ENCODE measurements at regions not wholly inside any gene's neighbourhood (a gene's known extent, or its start where the extent isn't known, plus 50 kb on each side); places are given as distances from the start of the nearest gene placed in this dataset.

DNA sequence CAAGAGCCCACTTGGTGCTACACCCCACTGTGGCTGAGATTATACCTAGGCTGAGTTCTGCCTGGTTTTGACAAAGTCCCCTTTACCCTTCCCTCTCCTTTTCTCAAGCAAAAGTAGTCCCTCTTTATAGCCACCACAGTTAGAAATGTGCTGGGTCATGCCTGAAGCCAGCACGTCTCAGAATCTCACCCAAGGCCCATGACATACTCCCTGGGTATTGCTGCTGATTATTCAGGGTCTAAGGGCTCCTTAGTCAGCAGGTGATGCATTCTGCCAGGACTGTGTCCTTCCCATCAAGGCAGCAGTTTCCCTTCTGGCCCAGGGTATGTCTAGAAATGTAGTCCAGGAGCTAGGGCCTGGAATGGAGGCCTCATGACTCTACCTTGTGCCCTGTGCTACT, 67.3 kb upstream of the COX20 start:
- TF ChIP-seq RAD21 (IDR thresholded peaks at IDR 0.05; ENCODE audit: low read depth) (no peak), CEBPB (IDR thresholded peaks at IDR 0.05) (no peak), EP300 (IDR thresholded peaks at IDR 0.05; ENCODE audit: borderline replicate concordance) (no peak), TAF1 (IDR thresholded peaks at IDR 0.05; ENCODE audit: low read depth) (no peak), EGR1 (IDR thresholded peaks at IDR 0.05) (no peak), ZBTB7A (IDR thresholded peaks at IDR 0.05; ENCODE audit: low read depth) (no peak), FOXM1 (IDR thresholded peaks at IDR 0.05; ENCODE audit: borderline replicate concordance, low read depth) (no peak)
- TF ChIP-seq, protein P1, sequence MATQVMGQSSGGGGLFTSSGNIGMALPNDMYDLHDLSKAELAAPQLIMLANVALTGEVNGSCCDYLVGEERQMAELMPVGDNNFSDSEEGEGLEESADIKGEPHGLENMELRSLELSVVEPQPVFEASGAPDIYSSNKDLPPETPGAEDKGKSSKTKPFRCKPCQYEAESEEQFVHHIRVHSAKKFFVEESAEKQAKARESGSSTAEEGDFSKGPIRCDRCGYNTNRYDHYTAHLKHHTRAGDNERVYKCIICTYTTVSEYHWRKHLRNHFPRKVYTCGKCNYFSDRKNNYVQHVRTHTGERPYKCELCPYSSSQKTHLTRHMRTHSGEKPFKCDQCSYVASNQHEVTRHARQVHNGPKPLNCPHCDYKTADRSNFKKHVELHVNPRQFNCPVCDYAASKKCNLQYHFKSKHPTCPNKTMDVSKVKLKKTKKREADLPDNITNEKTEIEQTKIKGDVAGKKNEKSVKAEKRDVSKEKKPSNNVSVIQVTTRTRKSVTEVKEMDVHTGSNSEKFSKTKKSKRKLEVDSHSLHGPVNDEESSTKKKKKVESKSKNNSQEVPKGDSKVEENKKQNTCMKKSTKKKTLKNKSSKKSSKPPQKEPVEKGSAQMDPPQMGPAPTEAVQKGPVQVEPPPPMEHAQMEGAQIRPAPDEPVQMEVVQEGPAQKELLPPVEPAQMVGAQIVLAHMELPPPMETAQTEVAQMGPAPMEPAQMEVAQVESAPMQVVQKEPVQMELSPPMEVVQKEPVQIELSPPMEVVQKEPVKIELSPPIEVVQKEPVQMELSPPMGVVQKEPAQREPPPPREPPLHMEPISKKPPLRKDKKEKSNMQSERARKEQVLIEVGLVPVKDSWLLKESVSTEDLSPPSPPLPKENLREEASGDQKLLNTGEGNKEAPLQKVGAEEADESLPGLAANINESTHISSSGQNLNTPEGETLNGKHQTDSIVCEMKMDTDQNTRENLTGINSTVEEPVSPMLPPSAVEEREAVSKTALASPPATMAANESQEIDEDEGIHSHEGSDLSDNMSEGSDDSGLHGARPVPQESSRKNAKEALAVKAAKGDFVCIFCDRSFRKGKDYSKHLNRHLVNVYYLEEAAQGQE (IDR thresholded peaks at IDR 0.05; ENCODE audit: low read depth) = no peak
- TF ChIP-seq, protein P2, sequence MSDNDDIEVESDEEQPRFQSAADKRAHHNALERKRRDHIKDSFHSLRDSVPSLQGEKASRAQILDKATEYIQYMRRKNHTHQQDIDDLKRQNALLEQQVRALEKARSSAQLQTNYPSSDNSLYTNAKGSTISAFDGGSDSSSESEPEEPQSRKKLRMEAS (IDR thresholded peaks at IDR 0.05) = no peak

Measured in Ishikawa (cell line).